Fibroblast of peridontal ligament (primary cell): ENCODE measurements at regions not wholly inside any gene's neighbourhood (a gene's known extent, or its start where the extent isn't known, plus 50 kb on each side); places are given as distances from the start of the nearest gene placed in this dataset.
"Not testable (repeated sequence)": the region's sequence is repeated elsewhere in the genome, so short reads cannot be mapped to it uniquely, and the experiment has no call there.

Experiments used
- DNase-seq: peaks from one replicate; pipeline ENCODE4 v3.0.0-alpha.2; 2010; ENCODE audit errors: extremely low read depth

DNA sequence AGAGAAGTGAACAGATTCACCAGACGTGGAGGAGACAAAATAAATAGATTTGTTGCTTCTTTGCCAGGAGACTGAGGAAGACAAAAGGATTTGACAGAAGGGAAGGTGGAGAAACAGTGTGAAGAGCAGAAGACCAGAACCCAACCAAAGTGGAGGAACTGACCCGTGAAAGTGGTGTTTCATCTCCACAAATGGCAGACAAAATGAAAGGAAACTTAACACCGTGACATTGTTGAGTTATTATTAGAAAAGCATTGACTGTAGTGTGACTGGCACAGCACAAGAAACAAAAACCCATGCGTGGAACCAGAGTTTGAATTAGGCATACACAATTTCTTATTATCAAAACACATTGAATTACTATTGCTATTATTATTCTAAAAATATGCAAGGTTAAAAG is 518.1 kb downstream of the TMEM121 start:
- DNase-seq, result no peak

DNA sequence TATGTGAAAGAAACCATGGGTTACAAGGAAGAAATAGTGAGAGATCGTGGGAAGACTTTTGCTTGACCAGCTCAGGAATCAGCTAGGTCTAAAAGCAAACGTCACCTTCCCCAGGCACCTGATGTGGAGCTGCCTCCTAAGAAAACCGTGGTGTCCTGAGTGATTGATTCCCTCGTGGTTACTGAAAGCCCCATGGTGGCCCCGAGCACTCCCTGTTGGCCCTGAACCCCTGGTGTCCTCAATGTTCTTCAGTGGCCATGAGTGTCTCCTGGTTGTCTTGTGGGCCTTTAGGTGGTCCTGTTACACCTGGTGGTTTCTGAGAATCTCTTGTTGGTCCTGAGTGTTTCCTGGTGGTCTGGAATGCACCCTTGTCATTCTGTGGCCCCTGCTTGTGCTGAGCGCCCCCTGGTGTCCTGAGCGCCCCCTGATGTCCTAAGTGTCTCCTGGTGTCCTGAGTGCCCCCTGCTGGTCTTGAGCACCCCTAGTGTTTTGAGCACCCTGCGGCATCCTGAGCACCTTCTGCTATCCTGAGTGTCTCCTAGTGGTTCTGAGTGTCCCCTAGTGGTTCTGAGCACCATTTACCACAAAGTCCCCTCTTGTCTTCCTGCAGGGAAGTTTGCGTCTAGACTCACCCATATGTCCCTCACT is 518.7 kb downstream of the TMEM121 start:
- DNase-seq, result no peak

DNA sequence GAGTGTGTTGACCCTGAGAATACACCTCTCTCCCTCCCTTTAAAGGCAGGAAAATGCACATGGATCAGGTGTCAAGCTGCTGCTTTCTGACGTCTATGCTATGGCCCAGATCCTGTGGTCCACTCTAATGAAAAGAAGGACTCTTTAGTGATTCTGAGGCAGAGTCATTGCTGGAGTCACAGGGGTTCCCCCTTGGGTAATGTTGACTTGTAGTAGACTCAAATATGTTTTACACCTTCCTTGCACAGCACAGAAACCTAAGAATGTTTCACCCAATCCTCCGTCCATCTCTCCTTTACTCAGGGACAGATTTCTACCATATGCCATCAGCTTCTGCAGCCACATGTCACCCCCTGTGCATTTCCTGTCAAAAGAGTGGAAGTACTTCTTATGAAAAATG is 525.4 kb downstream of the TMEM121 start:
- DNase-seq, result no peak

DNA sequence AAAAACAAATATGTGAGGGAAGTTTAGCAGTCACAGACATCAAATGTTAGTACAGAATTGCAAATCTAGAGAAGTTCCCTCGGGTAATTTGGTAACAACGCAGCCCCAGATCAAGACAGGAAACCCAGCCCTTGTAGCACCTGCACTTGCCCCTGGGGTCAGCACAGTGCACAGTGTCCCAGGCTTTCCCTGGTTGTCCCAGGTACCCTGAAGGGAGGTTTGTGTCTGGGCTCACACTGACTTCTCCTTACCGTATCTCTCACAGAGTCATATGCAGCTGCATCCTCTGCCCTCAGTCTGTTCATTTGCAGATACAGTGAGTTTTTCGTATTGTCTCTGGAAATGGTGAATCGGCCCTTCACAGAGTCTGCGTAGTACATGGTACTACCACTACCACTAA is 528.9 kb downstream of the TMEM121 start:
- no peak for DNase-seq

DNA sequence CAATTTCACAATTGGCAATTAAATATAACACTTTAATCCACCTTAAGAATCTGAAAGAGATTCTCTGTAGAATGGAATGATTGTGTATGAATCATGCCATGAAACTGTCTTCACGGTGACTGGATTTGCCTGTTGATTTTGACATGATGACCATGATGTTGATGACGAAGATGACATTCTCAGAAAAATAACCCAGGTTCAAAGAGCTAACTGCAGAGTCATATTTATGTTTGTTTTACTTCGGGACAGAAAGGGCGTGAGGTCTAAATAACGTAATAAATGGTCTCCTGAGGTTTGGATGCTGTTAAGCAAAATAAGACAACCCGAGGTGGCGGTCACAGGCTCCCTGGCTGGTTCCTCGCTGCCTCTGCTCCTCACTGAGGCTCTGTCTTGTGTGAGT is 532.0 kb downstream of the TMEM121 start:
- no peak for DNase-seq

DNA sequence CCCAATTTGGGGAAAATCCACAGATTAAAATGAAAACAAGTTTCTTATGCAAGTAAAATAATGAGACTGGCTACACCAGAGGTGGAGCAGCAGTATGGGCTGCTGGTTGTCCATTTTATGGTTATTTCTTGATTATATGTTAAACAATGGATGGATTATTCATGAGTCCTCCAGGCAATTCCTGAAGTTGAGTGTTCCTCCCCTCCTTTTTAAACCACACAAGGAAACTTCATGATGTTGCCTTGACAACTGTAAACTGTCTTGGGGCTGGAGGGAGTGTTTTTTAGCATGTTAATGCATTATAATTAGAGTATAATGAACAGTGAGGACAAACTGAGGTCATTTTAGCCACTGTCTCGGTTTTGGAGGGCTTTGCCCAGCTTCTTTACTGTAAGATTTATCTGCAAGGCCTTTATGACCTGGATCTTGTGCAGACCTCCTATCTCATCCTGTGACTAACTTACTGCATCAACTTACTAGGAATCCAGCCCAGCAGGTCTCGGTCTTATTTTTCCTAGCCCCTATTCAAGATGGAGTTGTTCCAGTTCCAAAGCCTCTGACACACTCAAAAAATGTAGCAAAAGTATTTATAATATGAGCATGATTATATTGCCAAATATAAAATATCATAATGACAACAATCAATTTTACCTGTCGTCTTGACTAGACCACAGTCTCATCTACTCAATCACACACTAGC is 534.0 kb downstream of the TMEM121 start:
- no peak for DNase-seq

DNA sequence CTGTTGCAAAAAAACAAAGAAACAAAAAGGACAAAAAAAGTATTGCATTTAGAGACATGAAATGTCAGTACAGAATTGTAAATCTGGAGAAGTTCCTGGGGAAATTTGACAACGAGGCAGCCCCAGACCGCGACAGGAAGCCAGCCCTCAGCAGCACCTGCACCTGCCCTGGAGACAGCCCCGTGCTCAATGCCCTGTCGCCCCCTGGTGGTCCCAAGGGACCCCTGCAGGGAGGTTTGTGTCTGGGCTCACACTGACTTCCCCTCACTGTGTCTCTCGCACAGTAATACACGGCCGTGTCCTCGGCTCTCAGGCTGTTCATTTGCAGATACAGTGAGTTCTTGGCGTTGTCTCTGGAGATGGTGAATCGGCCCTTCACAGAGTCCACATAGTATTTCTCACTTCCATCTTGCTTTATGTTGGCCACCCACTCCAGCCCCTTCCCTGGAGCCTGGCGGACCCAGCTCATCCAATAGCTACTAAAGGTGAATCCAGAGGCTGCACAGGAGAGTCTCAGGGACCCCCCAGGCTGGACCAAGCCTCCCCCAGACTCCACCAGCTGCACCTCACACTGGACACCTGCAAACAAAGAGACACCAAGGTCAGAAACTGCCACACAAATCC is 535.6 kb downstream of the TMEM121 start:
- not testable (repeated sequence) for DNase-seq

DNA sequence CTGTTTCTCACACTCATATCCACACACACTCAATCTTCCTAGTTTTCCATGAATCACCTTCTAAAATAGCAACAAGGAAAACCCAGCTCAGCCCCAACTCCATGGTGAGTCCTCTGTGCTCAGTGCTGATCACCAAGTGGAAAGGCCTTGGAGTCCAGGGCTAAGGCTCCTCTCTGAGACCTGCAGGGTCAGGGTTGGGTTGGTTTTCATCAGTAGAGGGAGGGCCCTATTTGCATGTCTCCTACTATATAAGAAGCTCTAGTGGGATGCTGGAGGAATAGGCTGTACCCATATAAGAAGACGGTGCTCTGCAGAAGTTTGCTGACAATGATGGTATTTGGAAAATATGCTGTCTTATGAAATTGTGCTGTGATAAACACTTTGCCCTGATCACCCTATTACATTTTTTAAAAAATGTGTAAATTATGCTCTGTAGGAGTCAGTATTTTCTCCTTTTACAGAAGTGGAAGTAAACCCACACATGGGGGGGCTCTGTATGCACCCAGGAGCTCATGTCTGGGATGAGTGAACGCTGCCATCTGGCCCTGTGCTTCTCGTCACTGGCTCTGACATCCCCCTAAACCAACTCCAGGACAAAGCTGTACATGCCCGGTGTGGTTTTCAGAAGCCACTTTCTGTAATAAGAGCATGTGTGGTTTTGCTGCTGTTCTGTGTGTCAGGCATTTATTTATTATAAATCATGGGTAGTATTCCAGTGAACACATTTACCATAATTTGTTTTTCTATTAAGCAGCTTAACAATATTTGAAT is 536.3 kb downstream of the TMEM121 start:
- DNase-seq, result no peak

DNA sequence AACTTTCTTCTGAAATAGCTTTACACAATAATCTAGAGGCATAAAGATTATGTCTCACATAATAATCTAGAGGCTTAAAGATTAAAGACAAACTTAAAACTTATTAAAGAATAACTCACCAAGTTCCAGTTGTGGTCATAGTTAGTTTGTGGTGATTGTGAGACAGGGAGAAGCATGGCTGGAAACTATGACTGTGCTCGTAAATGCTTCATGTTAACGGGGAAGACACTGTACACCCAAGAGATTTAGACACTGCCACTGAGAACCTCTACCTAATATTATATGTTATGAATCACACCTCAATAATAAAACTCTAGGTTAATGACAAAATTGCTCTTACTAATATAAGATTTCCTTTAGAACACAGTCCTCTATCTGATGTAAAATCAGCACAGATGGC is 541.6 kb downstream of the TMEM121 start:
- DNase-seq, result no peak

DNA sequence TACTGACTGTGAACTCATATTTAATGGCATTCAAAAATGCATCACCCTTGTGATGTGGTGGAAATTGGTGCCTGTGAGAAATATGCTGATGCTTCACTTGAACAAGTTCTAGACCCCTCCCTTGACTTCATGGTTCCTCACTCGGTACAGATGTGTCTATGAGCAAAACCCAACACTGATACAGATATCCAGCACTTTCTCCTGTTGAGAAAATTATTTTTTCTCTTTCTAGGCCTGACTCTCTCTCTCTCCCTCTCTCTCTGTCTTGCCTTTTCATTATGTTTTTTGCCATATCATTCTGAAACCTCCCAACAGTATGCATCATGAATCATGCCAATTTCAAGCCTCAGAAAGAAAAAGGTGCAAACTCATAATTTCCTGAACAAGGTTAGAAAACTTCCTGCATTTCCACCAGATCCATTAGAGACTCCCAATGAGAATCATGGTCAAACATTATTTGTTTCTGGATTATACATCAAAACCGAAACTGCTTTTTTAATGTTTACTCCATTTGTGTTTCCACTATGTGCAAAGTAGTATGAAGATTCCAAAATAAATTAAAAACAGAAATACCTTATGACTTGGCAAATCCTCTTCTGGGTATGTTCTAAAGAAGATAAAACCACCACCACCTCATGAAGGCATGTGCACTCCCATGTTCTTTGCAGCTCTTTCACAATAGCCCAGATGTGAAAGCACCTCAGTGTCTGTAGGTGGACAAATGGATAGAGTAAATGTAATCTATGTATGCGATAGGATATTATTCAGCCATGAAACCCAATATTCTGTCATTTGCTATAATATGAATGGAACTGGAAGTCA is 543.6 kb downstream of the TMEM121 start:
- DNase-seq, result no peak

DNA sequence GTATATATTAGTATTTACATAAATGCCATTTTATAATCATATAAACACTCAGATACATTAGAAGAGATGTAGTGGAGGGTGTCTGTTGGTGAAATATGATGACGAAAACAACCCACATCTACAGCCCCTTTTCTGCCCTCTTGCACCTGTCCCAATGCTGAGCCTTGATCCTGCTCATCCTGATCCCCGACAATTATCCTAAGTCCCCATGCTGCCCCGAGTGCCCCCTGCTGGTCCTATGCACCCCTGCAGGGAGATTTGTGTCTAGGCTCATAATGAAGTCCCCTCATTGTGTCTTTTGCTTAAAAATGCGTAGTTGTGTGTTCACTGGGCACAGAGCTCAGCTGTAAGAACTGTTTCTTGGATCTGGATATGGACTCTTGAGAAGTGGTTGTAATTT is 554.5 kb downstream of the TMEM121 start:
- DNase-seq, result no peak

DNA sequence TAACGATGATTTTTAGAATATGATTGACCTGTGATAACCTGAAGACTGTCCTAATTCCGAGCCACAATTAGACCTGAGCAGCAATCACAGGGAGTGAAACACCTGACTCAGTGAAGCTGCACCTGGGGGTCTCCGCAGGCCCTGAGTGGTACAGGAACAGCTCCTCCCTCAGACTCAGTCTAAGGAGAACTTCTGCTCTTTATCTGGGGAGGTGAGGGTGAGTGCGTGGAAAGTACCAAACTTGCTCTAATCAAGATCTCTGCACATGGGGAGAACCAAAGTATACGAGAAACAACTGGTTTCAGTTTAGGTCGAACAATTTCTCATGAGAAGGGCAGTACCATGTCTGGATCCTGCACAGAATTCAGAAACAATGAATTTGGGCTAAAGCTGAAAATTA is 555.3 kb downstream of the TMEM121 start:
- not testable (repeated sequence) for DNase-seq

DNA sequence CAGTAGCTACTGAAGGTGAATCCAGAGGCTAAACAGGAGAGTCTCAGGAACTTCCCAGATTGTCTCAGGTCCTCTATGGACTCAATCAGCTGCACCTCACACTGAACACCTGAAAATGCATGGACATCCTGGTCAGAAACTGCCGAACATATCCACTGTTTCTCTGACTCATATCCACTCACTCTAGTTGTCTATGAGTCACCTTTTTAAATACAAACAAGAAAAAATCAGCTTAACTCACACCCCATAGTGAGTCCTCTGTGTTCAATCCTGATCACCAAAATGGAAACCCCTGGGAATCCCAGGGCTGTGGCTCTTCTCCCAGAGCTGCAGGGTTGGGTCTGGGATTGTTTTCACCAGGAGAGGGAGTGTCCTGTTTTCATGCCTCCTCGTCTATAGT is 556.7 kb downstream of the TMEM121 start:
- DNase-seq, result no peak

DNA sequence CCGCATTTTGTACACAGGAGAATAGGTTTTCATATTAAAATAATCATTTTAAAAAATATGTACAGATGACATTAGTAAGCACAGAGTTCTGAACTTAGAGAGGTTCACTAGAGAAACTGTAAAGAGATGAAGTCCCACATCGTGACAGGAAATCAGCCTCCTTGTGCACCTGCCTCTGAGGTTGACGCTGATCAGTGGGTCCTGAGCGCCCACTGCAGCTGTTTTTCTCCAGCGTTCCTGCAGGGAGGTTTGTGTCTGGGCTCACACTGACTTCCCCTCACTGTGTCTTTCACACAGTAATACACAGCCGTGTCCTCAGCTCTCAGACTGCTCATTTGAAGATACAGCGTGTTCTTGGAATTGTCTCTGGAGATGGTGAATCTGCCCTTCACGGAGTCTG is 561.5 kb downstream of the TMEM121 start:
- no peak for DNase-seq

DNA sequence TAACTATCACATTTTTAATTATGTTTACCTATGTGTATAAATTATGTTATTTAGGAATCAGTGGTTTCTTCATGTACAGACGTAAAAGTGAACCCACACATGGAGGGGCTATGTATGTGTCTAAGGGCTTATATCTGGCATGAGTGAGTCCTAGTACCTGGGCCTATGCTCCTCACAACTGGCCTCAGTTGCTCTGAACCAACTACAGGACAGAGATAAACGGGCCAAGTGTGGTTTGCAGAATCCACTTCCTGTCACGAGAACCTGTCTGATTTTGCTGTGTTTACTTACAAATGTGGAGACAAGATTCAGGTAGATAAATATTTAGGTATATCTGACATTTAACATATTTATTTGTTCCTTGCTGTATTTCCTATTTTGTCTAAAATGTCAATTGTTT is 562.5 kb downstream of the TMEM121 start:
- not testable (repeated sequence) for DNase-seq

DNA sequence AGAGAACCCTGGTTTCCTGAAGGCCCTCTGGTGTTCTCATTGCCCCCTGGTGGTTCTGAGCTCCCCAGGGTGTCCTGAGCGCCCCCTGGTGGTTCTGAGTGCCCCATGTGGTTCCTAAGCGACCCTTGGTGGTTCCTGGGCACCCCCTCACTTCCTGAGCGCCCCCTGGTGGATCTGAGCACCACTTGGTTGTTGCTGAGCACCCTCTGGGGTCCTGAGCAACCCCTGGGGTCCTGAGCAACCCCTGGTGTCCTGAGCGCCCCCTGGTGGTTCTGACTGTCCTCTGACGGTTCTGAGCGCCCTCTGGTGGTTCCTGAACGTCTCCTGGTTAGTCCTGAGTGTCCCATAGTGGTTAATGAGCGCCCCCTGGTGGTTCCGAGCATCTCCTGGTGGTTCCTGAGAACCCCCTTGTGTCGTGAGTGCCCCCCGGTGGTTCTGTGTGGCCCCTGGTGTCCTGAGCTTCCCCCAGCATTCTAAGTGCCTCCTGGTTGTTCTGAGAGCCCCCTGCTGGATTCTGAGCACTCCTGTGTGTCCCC is 568.3 kb downstream of the TMEM121 start:
- no peak for DNase-seq

DNA sequence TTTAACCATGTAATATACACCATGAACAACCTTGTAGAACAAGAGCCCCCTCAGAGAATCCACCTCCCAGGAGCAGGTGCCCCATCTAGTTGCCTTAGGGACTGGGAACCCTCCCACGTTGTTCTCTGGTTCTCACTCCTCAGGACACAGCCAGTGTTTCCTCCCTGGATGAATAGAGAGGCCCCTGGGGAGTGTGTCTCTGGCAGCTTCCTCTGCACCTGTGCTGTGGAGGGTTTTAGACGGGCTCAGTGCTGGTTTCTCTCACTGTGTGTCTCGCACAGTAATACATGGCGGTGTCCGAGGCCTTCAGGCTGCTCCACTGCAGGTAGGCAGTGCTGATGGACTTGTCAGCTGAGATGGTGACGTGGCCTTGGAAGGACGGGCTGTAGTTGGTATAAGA is 581.3 kb downstream of the TMEM121 start:
- DNase-seq, result no peak

DNA sequence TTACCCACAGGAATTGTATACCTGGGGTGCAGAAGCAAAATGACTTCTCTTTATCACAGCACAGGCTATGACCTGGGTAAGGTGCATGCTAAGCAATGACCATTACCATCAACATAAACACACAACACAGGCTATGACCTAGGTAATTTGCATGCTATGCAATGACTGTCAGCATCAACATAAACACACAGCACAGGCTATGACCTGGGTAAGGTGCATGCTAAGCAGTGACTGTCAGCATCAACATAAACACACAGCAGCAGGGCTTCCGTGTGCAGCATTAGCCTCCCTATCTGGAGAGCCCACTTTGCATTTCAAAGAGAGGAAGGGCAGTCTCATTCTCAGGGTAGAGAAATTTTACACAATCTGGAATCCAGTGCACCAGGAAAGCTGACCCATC is 583.0 kb downstream of the TMEM121 start:
- DNase-seq, result no peak

DNA sequence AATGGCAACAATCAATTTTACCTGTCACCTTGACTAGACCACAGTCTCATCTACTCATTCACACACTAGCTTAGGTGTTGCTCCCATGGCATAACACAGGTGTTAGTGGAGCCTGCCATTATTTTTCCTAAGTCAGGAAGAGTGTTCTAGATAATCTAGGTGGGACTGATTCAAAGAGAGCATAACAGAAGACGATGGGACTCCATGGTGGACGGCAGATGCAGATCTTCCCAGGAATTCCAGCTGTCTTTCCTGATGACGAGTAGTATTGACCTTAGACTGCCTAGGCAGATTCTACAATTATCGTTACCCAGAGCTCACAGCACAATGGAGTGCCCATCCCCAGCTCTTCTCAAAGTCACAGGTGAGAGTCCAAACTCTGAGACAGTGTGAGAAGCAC is 589.0 kb downstream of the TMEM121 start:
- no peak for DNase-seq

DNA sequence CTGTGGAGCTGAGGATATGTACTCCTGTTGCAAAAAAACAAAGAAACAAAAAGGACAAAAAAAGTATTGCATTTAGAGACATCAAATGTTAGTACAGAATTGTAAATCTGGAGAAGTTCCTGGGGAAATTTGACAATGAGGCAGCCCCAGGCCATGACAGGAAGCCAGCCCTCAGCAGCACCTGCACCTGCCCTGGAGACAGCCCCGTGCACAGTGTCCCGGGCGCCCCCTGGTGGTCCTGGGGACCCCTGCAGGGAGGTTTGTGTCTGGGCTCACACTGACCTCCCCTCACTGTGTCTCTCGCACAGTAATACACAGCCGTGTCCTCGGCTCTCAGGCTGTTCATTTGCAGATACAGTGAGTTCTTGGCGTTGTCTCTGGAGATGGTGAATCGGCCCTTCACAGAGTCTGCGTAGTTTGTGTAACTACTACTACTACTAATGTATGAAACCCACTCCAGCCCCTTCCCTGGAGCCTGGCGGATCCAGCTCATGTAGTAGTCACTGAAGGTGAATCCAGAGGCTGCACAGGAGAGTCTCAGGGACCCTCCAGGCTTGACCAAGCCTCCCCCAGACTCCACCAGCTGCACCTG is 590.1 kb downstream of the TMEM121 start:
- DNase-seq, result not testable (repeated sequence)

DNA sequence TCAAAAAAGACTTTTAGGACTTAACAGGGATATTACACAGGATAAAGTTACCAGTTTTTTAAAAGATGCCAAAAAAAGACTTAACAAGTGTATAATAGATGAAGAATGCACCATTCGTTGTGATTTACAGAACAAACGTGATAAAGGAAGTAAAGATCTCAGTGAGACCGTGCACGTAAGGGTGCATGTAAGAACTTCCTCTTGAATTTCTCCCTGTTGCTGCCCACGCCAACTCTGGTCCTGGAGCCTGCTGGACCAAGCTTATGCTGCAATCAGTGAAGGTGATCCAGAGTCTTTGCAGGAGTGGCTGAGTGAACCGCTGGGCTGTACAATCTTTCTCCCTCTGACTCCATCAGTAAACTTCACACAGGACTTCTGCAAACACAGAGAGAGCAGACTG is 593.7 kb downstream of the TMEM121 start:
- no peak for DNase-seq
